ENCODE measurements at regions not wholly inside any gene's neighbourhood (a gene's known extent, or its start where the extent isn't known, plus 50 kb on each side); places are given as distances from the start of the nearest gene placed in this dataset.

DNA sequence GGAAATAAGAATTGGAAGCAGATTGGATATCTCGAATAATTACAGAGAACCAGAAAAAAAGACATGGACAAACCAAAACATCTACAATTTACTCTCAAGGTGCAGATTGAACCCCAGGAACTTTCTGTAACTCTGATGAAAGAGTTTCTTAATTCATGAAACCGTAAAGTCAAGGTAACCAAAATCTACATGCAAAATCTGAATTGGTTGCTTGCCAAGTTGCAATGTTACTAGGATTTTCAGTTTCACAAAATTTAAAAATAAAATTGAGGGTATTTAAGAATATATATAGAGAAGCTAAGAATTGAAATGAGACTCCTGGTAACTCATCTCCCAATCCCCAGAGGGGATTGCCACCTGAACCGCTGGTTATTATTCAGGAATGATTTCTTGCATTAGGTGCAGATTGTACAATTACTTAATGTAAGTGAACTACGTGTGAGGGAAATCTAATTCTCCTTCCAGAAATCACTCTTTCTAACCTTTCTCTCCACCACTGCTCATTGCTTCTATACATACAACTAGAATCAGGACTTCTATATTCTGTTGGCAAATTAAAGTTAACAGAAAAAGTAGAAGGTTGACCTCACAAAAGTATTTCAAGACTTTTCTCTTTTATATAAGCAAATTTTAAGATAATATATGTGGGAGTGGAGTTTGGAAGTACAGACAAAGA is 221.5 kb upstream of the NDST4 start:
- TF ChIP-seq POLR2AphosphoS5 (IDR thresholded peaks at IDR 0.05; ENCODE audit: low read depth, low read length) (no peak), POLR2A (IDR thresholded peaks at IDR 0.05; ENCODE audit: low read depth, low read length) (no peak)
